ENCODE measurements at regions not wholly inside any gene's neighbourhood (a gene's known extent, or its start where the extent isn't known, plus 50 kb on each side); places are given as distances from the start of the nearest gene placed in this dataset.

GRCh38 chr17:22506231-22506630, 813.9 kb downstream of the KCNJ18 start:
- peaks cover 9 to 23% (median 15%) of the 10 kb centered on the region in 11 experiments; a peak in 20 of 22 replicates for H3K9me3 ChIP-seq (replicated peaks in 1 of 11)
- H3K4me1 ChIP-seq = peaks cover 0 to 6% (median 0%) of the 10 kb centered on the region in 10 experiments; a peak in 3 of 20 replicates
- no peaks in the 10 kb centered on the region for H3K27me3 ChIP-seq
- H3K27ac ChIP-seq = no peak overlapping the region
- TF ChIP-seq Cebpa-rat (IDR thresholded peaks at IDR 0.05) = no peak
- no peaks in the 10 kb centered on the region for H3K36me3 ChIP-seq
- no peaks in the 10 kb centered on the region for H4K20me1 ChIP-seq
- H3K9ac ChIP-seq = no peak overlapping the region
- no peak overlapping the region for H3K4me3 ChIP-seq
- no peak overlapping the region for H3K4me2 ChIP-seq

DNA sequence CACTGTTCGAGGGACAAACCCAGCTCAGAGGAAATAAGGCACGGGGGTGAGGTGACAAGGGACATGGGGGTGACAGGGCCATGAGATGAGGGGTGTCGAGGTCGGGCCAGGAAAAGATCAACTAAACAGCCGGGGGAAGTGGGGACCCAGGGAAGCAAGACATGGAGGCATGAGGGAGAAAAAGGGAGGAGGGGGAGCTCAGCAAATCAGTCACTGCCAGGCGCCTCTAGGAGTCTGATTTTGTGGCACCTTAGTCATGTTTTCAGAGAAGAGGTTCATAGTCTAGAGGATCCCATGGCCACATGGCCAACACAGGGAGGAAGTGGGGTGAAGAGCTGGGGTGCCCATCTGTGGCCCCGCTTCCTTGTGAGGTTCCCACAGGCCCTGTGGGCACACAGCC, 814.5 kb downstream of the KCNJ18 start:
- no peak for TF ChIP-seq Cebpa-rat (IDR thresholded peaks at IDR 0.05)
- Histone ChIP-seq H3K27me3 (no peaks in the 10 kb centered on the region), H3K4me3 (no peak overlapping the region), H3K36me3 (no peaks in the 10 kb centered on the region), H4K20me1 (no peaks in the 10 kb centered on the region), H3K4me1 (peaks cover 0 to 6% (median 0%) of the 10 kb centered on the region in 10 experiments; a peak in 3 of 20 replicates), H3K9me3 (replicated peaks in 1 of 11) (peaks cover 9 to 20% (median 15%) of the 10 kb centered on the region in 11 experiments; a peak in 20 of 22 replicates), H3K27ac (no peak overlapping the region), H3K9ac (no peak overlapping the region), H3K4me2 (no peak overlapping the region)

DNA sequence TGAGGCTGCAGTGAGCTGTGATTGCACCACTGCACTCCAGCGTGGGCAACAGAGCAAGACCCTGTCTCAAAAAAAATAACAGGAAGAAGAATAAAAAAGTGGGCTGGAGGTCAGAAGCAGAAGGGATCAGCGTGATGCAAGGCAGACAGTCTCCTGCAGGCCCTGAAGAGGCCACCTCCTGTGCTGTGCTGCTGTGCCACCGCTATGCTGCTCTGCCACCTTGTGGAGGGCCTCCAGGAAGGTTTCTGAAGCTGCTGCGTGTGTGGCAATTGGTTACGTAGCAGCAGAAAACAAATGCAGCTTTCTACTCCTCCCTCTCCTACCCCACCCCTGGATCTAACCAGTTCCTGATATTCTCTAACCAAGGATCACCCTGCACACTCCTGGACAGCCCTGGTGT, 815.5 kb downstream of the KCNJ18 start:
- no peak for TF ChIP-seq Cebpa-rat (IDR thresholded peaks at IDR 0.05)
- Histone ChIP-seq H3K9me3 (replicated peaks in 1 of 11) (peaks cover 1 to 11% (median 6%) of the 10 kb centered on the region in 11 experiments; a peak in 16 of 22 replicates), H4K20me1 (no peaks in the 10 kb centered on the region), H3K4me3 (no peak overlapping the region), H3K27ac (no peak overlapping the region), H3K27me3 (no peaks in the 10 kb centered on the region), H3K36me3 (no peaks in the 10 kb centered on the region), H3K4me1 (peaks cover 0 to 6% (median 0%) of the 10 kb centered on the region in 10 experiments; a peak in 3 of 20 replicates), H3K4me2 (no peak overlapping the region), H3K9ac (no peak overlapping the region)

DNA sequence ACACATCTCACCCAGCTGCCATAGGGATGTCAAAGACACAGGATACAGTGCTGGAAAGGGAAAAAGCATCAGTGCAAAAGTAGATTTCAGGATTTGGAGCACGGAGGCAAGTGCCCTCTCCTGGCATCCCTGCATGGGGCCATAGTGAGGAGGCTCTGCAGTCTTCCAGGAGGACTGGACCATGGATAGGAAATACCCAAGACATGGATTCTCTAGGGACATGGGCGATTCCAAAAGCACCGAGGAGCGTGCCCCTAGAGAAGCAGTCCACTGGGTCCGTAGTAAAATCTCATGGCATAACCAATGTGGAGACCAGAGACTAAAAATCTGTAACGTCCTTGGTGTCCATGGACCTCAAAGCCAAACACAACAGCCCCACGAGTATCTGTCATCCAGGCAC, 818.2 kb downstream of the KCNJ18 start:
- Histone ChIP-seq H3K4me2 (no peak overlapping the region), H3K4me3 (no peak overlapping the region), H3K36me3 (no peaks in the 10 kb centered on the region), H3K27me3 (no peaks in the 10 kb centered on the region), H3K27ac (no peak overlapping the region), H3K9me3 (replicated peaks in 1 of 11) (no peaks in the 10 kb centered on the region), H3K4me1 (peaks cover 0 to 6% (median 0%) of the 10 kb centered on the region in 10 experiments; a peak in 3 of 20 replicates), H4K20me1 (no peaks in the 10 kb centered on the region), H3K9ac (no peak overlapping the region)
- no peak for TF ChIP-seq Cebpa-rat (IDR thresholded peaks at IDR 0.05)

DNA sequence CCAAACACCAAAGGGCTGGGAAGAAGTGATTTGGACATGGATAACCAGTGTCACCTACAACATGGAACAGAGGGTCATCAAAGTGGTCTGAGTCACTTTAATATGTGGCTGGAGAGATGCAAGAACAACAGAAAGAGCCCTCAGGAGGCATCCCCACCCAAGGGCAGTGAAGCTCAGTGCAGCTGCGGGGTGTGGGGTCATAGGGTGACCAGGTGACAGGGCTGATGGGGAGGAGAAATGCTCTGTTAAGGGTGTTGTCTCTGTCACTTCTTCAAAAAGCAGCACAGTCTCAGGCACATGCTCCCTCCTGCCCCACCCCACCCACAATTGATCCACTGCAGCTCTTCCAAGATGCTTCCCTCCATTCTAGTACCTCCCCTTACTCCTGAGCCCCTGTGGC, 819.1 kb downstream of the KCNJ18 start:
- peaks cover 0 to 6% (median 0%) of the 10 kb centered on the region in 10 experiments; a peak in 3 of 20 replicates for H3K4me1 ChIP-seq

DNA sequence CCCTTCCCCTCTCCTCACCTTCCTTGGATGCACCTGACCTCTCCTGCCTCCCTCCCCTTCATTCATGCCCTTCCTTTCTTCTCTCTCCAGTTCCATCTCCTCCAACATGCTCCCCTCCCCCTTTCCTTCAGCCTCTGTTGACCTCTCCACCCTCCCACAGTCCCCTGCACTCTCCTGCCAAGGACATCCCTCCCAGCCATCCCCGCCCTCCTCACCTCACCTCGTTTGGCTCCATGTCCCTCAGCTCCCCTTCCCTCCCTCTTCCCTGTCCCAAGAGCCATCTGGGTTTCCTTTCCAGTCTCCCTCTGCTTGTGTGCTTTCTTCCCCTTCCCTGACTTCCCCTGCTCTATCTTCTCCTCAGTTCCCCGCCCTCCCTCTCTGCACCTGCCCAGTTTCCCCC, 819.7 kb downstream of the KCNJ18 start:
- H3K4me3 ChIP-seq = no peak overlapping the region
- no peaks in the 10 kb centered on the region for H3K9me3 ChIP-seq (replicated peaks in 1 of 11)
- no peak for TF ChIP-seq Cebpa-rat (IDR thresholded peaks at IDR 0.05)
- no peaks in the 10 kb centered on the region for H4K20me1 ChIP-seq
- H3K9ac ChIP-seq = no peak overlapping the region
- no peaks in the 10 kb centered on the region for H3K27me3 ChIP-seq
- no peak overlapping the region for H3K4me2 ChIP-seq
- H3K4me1 ChIP-seq = peaks cover 0 to 6% (median 0%) of the 10 kb centered on the region in 10 experiments; a peak in 3 of 20 replicates
- no peaks in the 10 kb centered on the region for H3K36me3 ChIP-seq
- no peak overlapping the region for H3K27ac ChIP-seq

More for the DNA sequence above, 819.1 kb downstream of the KCNJ18 start:
- Histone ChIP-seq H3K36me3 (no peaks in the 10 kb centered on the region), H3K27me3 (no peaks in the 10 kb centered on the region), H3K4me3 (no peak overlapping the region), H3K4me2 (no peak overlapping the region), H3K27ac (no peak overlapping the region), H3K9ac (no peak overlapping the region), H3K9me3 (replicated peaks in 1 of 11) (no peaks in the 10 kb centered on the region), H4K20me1 (no peaks in the 10 kb centered on the region)
- TF ChIP-seq Cebpa-rat (IDR thresholded peaks at IDR 0.05) = no peak

DNA sequence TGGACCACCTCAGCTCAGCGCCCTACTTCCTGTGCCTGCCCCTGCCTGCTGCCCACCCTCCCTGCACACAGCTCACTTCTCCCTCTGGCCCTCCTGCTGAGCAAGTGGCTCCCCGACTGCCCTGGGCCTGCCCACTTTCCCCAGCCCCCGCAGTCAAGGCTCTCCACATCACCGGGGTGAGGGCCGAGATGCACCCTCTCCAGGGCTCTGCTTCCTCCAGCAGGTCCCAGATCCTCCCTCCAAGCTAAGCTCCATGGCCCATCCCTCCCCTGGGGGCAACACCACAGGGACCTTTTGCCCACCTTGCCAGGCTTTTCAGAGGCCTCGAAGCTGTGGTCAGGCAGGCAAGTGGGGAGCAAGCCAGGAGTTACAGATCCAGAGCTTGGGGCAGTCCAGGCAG, 820.2 kb downstream of the KCNJ18 start:
- H3K4me1 ChIP-seq = peaks cover 0 to 1% (median 0%) of the 10 kb centered on the region in 10 experiments; a peak in 3 of 20 replicates
- H3K27me3 ChIP-seq = no peaks in the 10 kb centered on the region
- no peak overlapping the region for H3K27ac ChIP-seq
- H4K20me1 ChIP-seq = no peaks in the 10 kb centered on the region
- H3K4me3 ChIP-seq = no peak overlapping the region
- H3K9ac ChIP-seq = no peak overlapping the region
- no peak overlapping the region for H3K4me2 ChIP-seq
- no peaks in the 10 kb centered on the region for H3K9me3 ChIP-seq (replicated peaks in 1 of 11)
- TF ChIP-seq Cebpa-rat (IDR thresholded peaks at IDR 0.05) = no peak
- H3K36me3 ChIP-seq = no peaks in the 10 kb centered on the region

GRCh38 chr17:22512997-22513538, 820.7 kb downstream of the KCNJ18 start:
- Histone ChIP-seq H3K9me3 (replicated peaks in 1 of 11) (no peaks in the 10 kb centered on the region), H3K27ac (no peak overlapping the region), H3K36me3 (no peaks in the 10 kb centered on the region), H4K20me1 (no peaks in the 10 kb centered on the region), H3K9ac (no peak overlapping the region), H3K4me2 (no peak overlapping the region), H3K4me1 (no peaks in the 10 kb centered on the region; a peak in 1 of 20 replicates), H3K27me3 (no peaks in the 10 kb centered on the region), H3K4me3 (no peak overlapping the region)
- no peak for TF ChIP-seq Cebpa-rat (IDR thresholded peaks at IDR 0.05)

DNA sequence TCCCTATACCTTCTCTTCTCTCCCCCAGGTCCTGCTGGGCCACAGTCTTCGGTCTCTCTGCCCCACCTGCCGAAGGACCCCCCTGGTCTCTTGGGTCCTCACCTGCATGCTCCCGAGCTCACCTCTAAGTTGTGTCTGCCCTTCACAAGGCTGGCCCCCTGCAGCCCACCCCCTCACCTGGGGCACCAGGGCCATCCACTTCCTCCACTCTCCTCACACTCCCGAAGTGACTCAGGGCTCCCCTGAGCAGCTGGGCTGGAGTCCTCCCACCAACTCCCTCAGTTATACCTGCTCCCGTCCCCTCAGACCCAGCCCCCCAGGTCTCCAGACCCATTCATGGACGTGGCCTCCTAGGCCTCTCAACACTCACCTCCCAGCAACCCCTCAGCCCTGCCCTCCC, 822.0 kb downstream of the KCNJ18 start:
- no peak overlapping the region for H3K4me3 ChIP-seq
- no peak overlapping the region for H3K4me2 ChIP-seq
- no peaks in the 10 kb centered on the region for H3K9me3 ChIP-seq (replicated peaks in 1 of 11)
- no peak overlapping the region for H3K9ac ChIP-seq
- H3K27ac ChIP-seq = no peak overlapping the region
- H4K20me1 ChIP-seq = no peaks in the 10 kb centered on the region
- H3K4me1 ChIP-seq = no peaks in the 10 kb centered on the region
- no peaks in the 10 kb centered on the region for H3K36me3 ChIP-seq
- no peak for TF ChIP-seq Cebpa-rat (IDR thresholded peaks at IDR 0.05)
- no peaks in the 10 kb centered on the region for H3K27me3 ChIP-seq

- no peak overlapping the region for H3K4me2 ChIP-seq
- no peak overlapping the region for H3K9ac ChIP-seq
- H3K9me3 ChIP-seq (replicated peaks in 1 of 11) = no peaks in the 10 kb centered on the region
- H4K20me1 ChIP-seq = no peaks in the 10 kb centered on the region
- no peak overlapping the region for H3K27ac ChIP-seq
- TF ChIP-seq Cebpa-rat (IDR thresholded peaks at IDR 0.05) = no peak
- no peaks in the 10 kb centered on the region for H3K27me3 ChIP-seq
- no peaks in the 10 kb centered on the region for H3K4me1 ChIP-seq
- H3K4me3 ChIP-seq = no peak overlapping the region
- H3K36me3 ChIP-seq = no peaks in the 10 kb centered on the region
Measured at GRCh38 chr17:22514767-22515320, 822.5 kb downstream of the KCNJ18 start.

Measured in BLaER1 treated with 17β-estradiol and CSF1 and Interleukin-3, amounts not matched to agents 10 nM and 100 nM (cell line).